ENCODE measurements at regions not wholly inside any gene's neighbourhood (a gene's known extent, or its start where the extent isn't known, plus 50 kb on each side); places are given as distances from the start of the nearest gene placed in this dataset.

GRCh38 chr2:83364264-83364663, 1094.8 kb downstream of the SUCLG1 start:
- TF ChIP-seq ZNF79 (CRISPR knock-in tag; IDR thresholded peaks at IDR 0.05; ENCODE audit: low read depth): no peak
- no peak for TF ChIP-seq HDAC1 (IDR thresholded peaks at IDR 0.05)
- TF ChIP-seq POLR2A (conservative IDR thresholded peaks at IDR 0.05): no peak
- no peak for TF ChIP-seq ATF3 (IDR thresholded peaks at IDR 0.05)
- no peak for TF ChIP-seq ATF3 (CRISPR knock-in tag; conservative IDR thresholded peaks at IDR 0.05)
- TF ChIP-seq SIN3A (IDR thresholded peaks at IDR 0.05; ENCODE audit: borderline replicate concordance in 2 of 2, control insufficient read depth in 1 of 2, low read depth in 2 of 2, low read length in 2 of 2): no peak
- TF ChIP-seq ARNT (IDR thresholded peaks at IDR 0.05): no peak
- no peak for TF ChIP-seq STAT5B (CRISPR knock-in tag; IDR thresholded peaks at IDR 0.05)
- no peak for TF ChIP-seq CTCFL (IDR thresholded peaks at IDR 0.05; ENCODE audit: borderline replicate concordance, insufficient read depth, low read depth, low read length, poor library complexity, severe bottlenecking)
